H1 (cell line): ENCODE measurements at regions not wholly inside any gene's neighbourhood (a gene's known extent, or its start where the extent isn't known, plus 50 kb on each side); places are given as distances from the start of the nearest gene placed in this dataset.

Source experiments
- CTCF ChIA-PET: fragments of 300-600 bp; sonication (Branson Sonifier 250); formaldehyde crosslinking; loops from one replicate; lab custom pipeline; 2021; ENCODE audit not compliant: partially characterized antibody; lab: Charles Lee
- POLR2A ChIA-PET: fragments of 300-600 bp; sonication (Branson Sonifier 250); formaldehyde crosslinking; loops from one replicate; lab custom pipeline; 2021; ENCODE audit warnings: inconsistent platforms; ENCODE audit not compliant: partially characterized antibody; lab: Charles Lee
- DNase-seq, 2 experiments: peaks; one replicate each; pipeline versions ENCODE4 v3.0.0 to v3.0.0-alpha.2; 2010 to 2022; ENCODE audit warnings: low spot score in 2 of 2, low read depth in 1 of 2, mixed read lengths in 1 of 2
- FAIRE-seq: peaks from 2 replicates; lab custom pipeline; 2011; peaks lifted over from hg19 to GRCh38; lab: Jason Lieb, UNC
- H2AFZ ChIP-seq: 2 replicates; pipeline ENCODE4 v1.8.1; 2012; ENCODE audit warnings: low read length, inconsistent platforms
- H2AK5ac ChIP-seq: 2 replicates; pipeline ENCODE4 v1.6.1; 2013; ENCODE audit warnings: low read depth, low read length
- H2BK120ac ChIP-seq: replicated peaks from 2 replicates; pipeline ENCODE3; 2013; ENCODE audit warnings: low read depth, low read length, inconsistent platforms
- H2BK12ac ChIP-seq: 2 replicates; pipeline ENCODE4 v1.6.1; 2013; ENCODE audit warnings: low read depth, low read length
- H2BK15ac ChIP-seq: 2 replicates; pipeline ENCODE4 v1.6.1; 2013; ENCODE audit warnings: low read length
- H2BK20ac ChIP-seq: 2 replicates; pipeline ENCODE4 v1.6.1; 2013; ENCODE audit warnings: low read length
- H2BK5ac ChIP-seq: 2 replicates; pipeline ENCODE4 v1.6.1; 2013; ENCODE audit warnings: low read depth, low read length
- H3K14ac ChIP-seq: 2 replicates; pipeline ENCODE4 v1.6.1; 2013; ENCODE audit warnings: inconsistent platforms; ENCODE audit not compliant: insufficient read length
- H3K18ac ChIP-seq: 2 replicates; pipeline ENCODE4 v1.6.1; 2013; ENCODE audit warnings: low read length; ENCODE audit errors: extremely low read depth
- H3K23ac ChIP-seq: 2 replicates; pipeline ENCODE4 v1.6.1; 2013; ENCODE audit warnings: inconsistent platforms; ENCODE audit not compliant: insufficient read length
- H3K23me2 ChIP-seq: 2 replicates; pipeline ENCODE4 v1.6.1; 2013; ENCODE audit warnings: low read depth, low read length
- H3K27ac ChIP-seq: 2 replicates; pipeline ENCODE4 v1.6.1; 2011; ENCODE audit warnings: low read depth, low read length, inconsistent platforms
- H3K27me3 ChIP-seq, 4 experiments: replicated peaks in 1 of 4; 1 replicate in 1 of 4; 2 replicates in 3 of 4; pipeline versions ENCODE4 v1.6.1 to v1.8.1; 2011 to 2013; ENCODE audit warnings: low read length in 3 of 4, mild to moderate bottlenecking in 3 of 4, inconsistent platforms in 2 of 4, mixed read lengths in 2 of 4, moderate library complexity in 1 of 4; ENCODE audit not compliant: control insufficient read depth in 3 of 4, insufficient read depth in 3 of 4; ENCODE audit errors: extremely low read depth in 1 of 4
- H3K36me3 ChIP-seq, 4 experiments: 2 replicates each; pipeline versions ENCODE4 v1.6.1 to v1.8.1; 2011 to 2013; ENCODE audit warnings: mild to moderate bottlenecking in 4 of 4, low read length in 3 of 4, moderate library complexity in 2 of 4, control low read depth in 1 of 4, inconsistent platforms in 1 of 4; ENCODE audit not compliant: insufficient read depth in 4 of 4, control insufficient read depth in 2 of 4
- H3K4ac ChIP-seq: replicated peaks from 2 replicates; pipeline ENCODE3; 2013; ENCODE audit warnings: low read length, low read depth, mixed read lengths, inconsistent platforms; ENCODE audit not compliant: insufficient read length
- H3K4me1 ChIP-seq, 4 experiments: replicated peaks in 1 of 4; 1 replicate in 1 of 4; 2 replicates in 3 of 4; pipeline versions ENCODE4 v1.6.1 to v1.8.1; 2011 to 2013; ENCODE audit warnings: low read length in 3 of 4, inconsistent platforms in 2 of 4, mixed read lengths in 1 of 4; ENCODE audit not compliant: insufficient read depth in 4 of 4, control insufficient read depth in 3 of 4
- H3K4me2 ChIP-seq, 2 experiments: 2 replicates each; pipeline versions ENCODE4 v1.6.1 to v1.8.1; 2011 to 2013; ENCODE audit warnings: low read depth in 2 of 2, low read length in 2 of 2, control low read depth in 1 of 2, inconsistent platforms in 1 of 2, mild to moderate bottlenecking in 1 of 2; ENCODE audit not compliant: insufficient read depth in 1 of 2
- H3K4me3 ChIP-seq, 4 experiments: fragments of 200-600, 300-600 bp in 1 of 4; sonication (generic), shearing (Covaris generic), sonication (Bioruptor Twin) in 1 of 4; 2 replicates each; pipeline versions ENCODE4 v1.5.1 to v1.8.1; 2011 to 2016; ENCODE audit warnings: low read length in 4 of 4, low read depth in 3 of 4, control low read depth in 2 of 4, inconsistent platforms in 2 of 4, mild to moderate bottlenecking in 2 of 4, mixed read lengths in 1 of 4, moderate library complexity in 1 of 4; ENCODE audit not compliant: insufficient read depth in 2 of 4; ENCODE audit errors: extremely low read depth in 1 of 4
- H3K56ac ChIP-seq: replicated peaks from 2 replicates; pipeline ENCODE3; 2013; ENCODE audit warnings: low read depth, mild to moderate bottlenecking, mixed read lengths, low read length, inconsistent platforms; ENCODE audit not compliant: insufficient read length
- H3K79me1 ChIP-seq: 2 replicates; pipeline ENCODE4 v1.6.1; 2013; ENCODE audit warnings: low read depth, low read length, control low read depth
- H3K79me2 ChIP-seq, 2 experiments: 2 replicates each; pipeline versions ENCODE4 v1.6.1 to v1.8.1; 2012 to 2013; ENCODE audit warnings: low read length in 2 of 2, mild to moderate bottlenecking in 2 of 2, inconsistent platforms in 1 of 2; ENCODE audit not compliant: insufficient read depth in 2 of 2, control insufficient read depth in 1 of 2
- H3K9ac ChIP-seq, 4 experiments: replicated peaks in 1 of 4; 1 replicate in 1 of 4; 2 replicates in 3 of 4; pipeline versions ENCODE4 v1.6.1 to v1.8.1; 2011 to 2013; ENCODE audit warnings: low read depth in 3 of 4, low read length in 3 of 4, control low read depth in 2 of 4, mild to moderate bottlenecking in 2 of 4, moderate library complexity in 2 of 4, inconsistent platforms in 1 of 4; ENCODE audit errors: extremely low read depth in 1 of 4
- H3K9me3 ChIP-seq, 2 experiments: 2 replicates each; pipeline versions ENCODE4 v1.6.1 to v1.8.1; 2012 to 2013; ENCODE audit warnings: mild to moderate bottlenecking in 2 of 2, moderate library complexity in 2 of 2, control low read depth in 1 of 2, inconsistent platforms in 1 of 2, low read depth in 1 of 2, low read length in 1 of 2, mixed read lengths in 1 of 2; ENCODE audit not compliant: insufficient read depth in 2 of 2
- H4K20me1 ChIP-seq, 2 experiments: replicated peaks in 1 of 2; 2 replicates each; pipeline versions ENCODE3 to v1.8.1; 2011 to 2013; ENCODE audit warnings: inconsistent platforms in 2 of 2, low read length in 2 of 2, mild to moderate bottlenecking in 1 of 2; ENCODE audit not compliant: insufficient read depth in 2 of 2, control insufficient read depth in 1 of 2
- H4K5ac ChIP-seq: 2 replicates; pipeline ENCODE4 v1.6.1; 2013; ENCODE audit warnings: low read length, low read depth, mixed read lengths, inconsistent platforms; ENCODE audit not compliant: insufficient read length
- H4K8ac ChIP-seq: 2 replicates; pipeline ENCODE4 v1.8.0; 2013; ENCODE audit warnings: mild to moderate bottlenecking, moderate library complexity, low read length, inconsistent platforms; ENCODE audit not compliant: insufficient read depth; ENCODE audit errors: extremely low read depth
- H4K91ac ChIP-seq: replicated peaks from 2 replicates; pipeline ENCODE3; 2013; ENCODE audit warnings: low read length, mixed read lengths, inconsistent platforms; ENCODE audit not compliant: insufficient read length
- BRCA1 ChIP-seq: IDR thresholded peaks from 2 replicates; pipeline ENCODE4 v1.6.1; 2012; ENCODE audit warnings: low read depth, low read length, improper control_type of control experiment
- CHD1 ChIP-seq: IDR thresholded peaks from 2 replicates; pipeline ENCODE4 v1.6.1; 2012; ENCODE audit warnings: low read depth, low read length, improper control_type of control experiment
- EP300 ChIP-seq, 2 experiments: IDR thresholded peaks; 1 replicate in 1 of 2; 2 replicates in 1 of 2; pipeline ENCODE4 v1.6.1; 2011 to 2012; ENCODE audit warnings: low read depth in 2 of 2, low read length in 2 of 2, mild to moderate bottlenecking in 2 of 2, borderline replicate concordance in 1 of 2, inconsistent platforms in 1 of 2, moderate library complexity in 1 of 2
- EZH2 ChIP-seq: fragments of 200-600 bp; sonication (generic); IDR thresholded peaks from 2 replicates; pipeline ENCODE4 v1.7.1; 2012; ENCODE audit warnings: low read depth, mild to moderate bottlenecking, moderate library complexity, low read length, inconsistent platforms; ENCODE audit not compliant: severe bottlenecking
- GABPA ChIP-seq: IDR thresholded peaks from 2 replicates; pipeline ENCODE4 v1.6.1; 2011; ENCODE audit warnings: mild to moderate bottlenecking, low read length, moderate library complexity, borderline replicate concordance; ENCODE audit not compliant: insufficient read depth
- POLR2A ChIP-seq, 2 experiments: IDR thresholded peaks; 1 replicate in 1 of 2; 2 replicates in 1 of 2; pipeline ENCODE4 v1.6.1; 2011; ENCODE audit warnings: low read depth in 2 of 2, low read length in 2 of 2, mild to moderate bottlenecking in 2 of 2; ENCODE audit errors: control extremely low read depth in 1 of 2
- RBBP5 ChIP-seq: IDR thresholded peaks from 2 replicates; pipeline ENCODE4 v1.7.1; 2012; ENCODE audit warnings: low read depth, mild to moderate bottlenecking, inconsistent platforms, low read length, moderate library complexity, borderline replicate concordance
- RNF2 ChIP-seq: fragments of 200-900, 300-1000 bp; sonication (generic); IDR thresholded peaks from 2 replicates; pipeline ENCODE4 v1.7.1; 2016; ENCODE audit warnings: borderline replicate concordance, low read depth, mild to moderate bottlenecking, antibody characterized with exemption, low read length; ENCODE audit not compliant: poor library complexity, severe bottlenecking; ENCODE audit errors: missing control alignments
- SIX5 ChIP-seq: IDR thresholded peaks from 2 replicates; pipeline ENCODE4 v1.6.1; 2011; ENCODE audit warnings: mild to moderate bottlenecking, low read depth, low read length
- WGBS, 2 experiments: shearing (Covaris generic) in 1 of 2; methylation state at CpG; one replicate each; pipeline versions ENCODE4 v1.1.6 to v1.1.7; 2013 to 2015; ENCODE audit warnings: low lambda C conversion rate in 2 of 2, mixed read lengths in 2 of 2, inconsistent platforms in 1 of 2, low coverage in 1 of 2, missing lambda C conversion rate in 1 of 2; ENCODE audit not compliant: insufficient replicate concordance in 2 of 2, insufficient coverage in 1 of 2, insufficient read length in 1 of 2; ENCODE audit errors: extremely low coverage in 1 of 2, missing lambda C conversion rate in 1 of 2; 5-methylcytosine and 5-hydroxymethylcytosine counted together
- TF ChIP-seq, protein P1 (sequence below): IDR thresholded peaks from 2 replicates; pipeline ENCODE4 v1.6.1; 2012; ENCODE audit warnings: inconsistent platforms
- TF ChIP-seq, protein P2 (sequence below): IDR thresholded peaks from 2 replicates; pipeline ENCODE4 v1.6.1; 2012; ENCODE audit warnings: low read length, inconsistent platforms

DNA sequence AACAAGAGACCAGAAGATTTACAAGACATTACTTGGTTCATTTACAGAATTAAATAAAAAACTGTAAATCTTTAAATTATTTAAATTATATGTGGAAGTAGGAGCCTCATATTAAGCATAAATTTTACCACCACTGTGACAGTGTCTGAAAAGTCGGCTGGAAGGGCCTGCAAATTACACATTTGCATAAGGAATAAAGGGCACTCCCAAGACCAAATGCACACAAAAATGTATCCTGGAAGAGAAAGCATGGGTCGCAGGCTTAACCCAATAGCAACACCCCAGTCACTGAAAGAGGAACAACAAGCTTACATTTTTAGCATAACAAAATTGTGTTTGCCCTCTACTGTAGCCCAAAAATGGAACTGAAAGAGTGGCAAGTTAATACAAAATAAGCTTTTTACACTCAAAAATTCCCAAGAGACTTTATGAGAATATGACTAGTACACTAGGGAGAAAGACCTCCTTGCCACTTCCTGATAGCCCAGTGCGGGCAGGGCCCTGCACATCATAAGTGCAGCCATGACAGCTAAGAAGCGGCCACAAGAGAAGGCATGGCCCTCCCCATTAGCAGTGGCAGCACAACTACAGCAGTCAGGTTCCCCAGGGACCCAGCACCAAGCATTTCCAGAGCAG is 482.0 kb downstream of the DTWD2 start:
- Histone ChIP-seq H3K18ac (no peak overlapping the region), H2AFZ (no peak overlapping the region), H3K79me2 (no peaks in the 10 kb centered on the region), H3K4me3 (no peak overlapping the region), H4K91ac (no peak overlapping the region), H3K4ac (no peak overlapping the region), H2BK12ac (no peak overlapping the region), H2AK5ac (no peak overlapping the region), H3K4me2 (no peak overlapping the region), H3K79me1 (no peaks in the 10 kb centered on the region), H4K5ac (no peak overlapping the region), H2BK120ac (no peak overlapping the region), H3K27me3 (no peaks in the 10 kb centered on the region), H3K4me1 (no peaks in the 10 kb centered on the region), H2BK20ac (no peak overlapping the region), H4K8ac (no peak overlapping the region), H2BK15ac (no peak overlapping the region), H3K56ac (no peak overlapping the region), H3K9me3 (peaks cover 9 to 12% of the 10 kb centered on the region in 2 experiments), H3K36me3 (no peaks in the 10 kb centered on the region; a peak in 1 of 8 replicates), H2BK5ac (no peak overlapping the region), H3K27ac (no peak overlapping the region), H4K20me1 (no peaks in the 10 kb centered on the region), H3K9ac (no peak overlapping the region), H3K23ac (no peak overlapping the region), H3K23me2 (no peaks in the 10 kb centered on the region), H3K14ac (no peak overlapping the region)
- POLR2A ChIA-PET = no interaction called here
- CTCF ChIA-PET = interaction anchor here (0.6 kb wide), 1 partner anchor 165 kb away, joined by 3 read pairs; no protein-coding TSS in a partner anchor
- DNase-seq (no peak), FAIRE-seq (no peak)
- 95% methylated on average over 4 of the region's 4 CpGs; no CpG with 5 or more reads in 1 of the 2 experiments for WGBS, 2 experiments
- TF ChIP-seq EP300 (IDR thresholded peaks at IDR 0.05; ENCODE audit: borderline replicate concordance in 1 of 2, low read depth in 2 of 2, low read length in 2 of 2) (no peak), EZH2 (no peak), CHD1 (no peak), SIX5 (no peak), POLR2A (IDR thresholded peaks at IDR 0.05; ENCODE audit: control extremely low read depth in 1 of 2, low read depth in 2 of 2, low read length in 2 of 2) (no peak), BRCA1 (no peak), RBBP5 (no peak), RNF2 (no peak), GABPA (no peak)
- TF ChIP-seq, protein P1, sequence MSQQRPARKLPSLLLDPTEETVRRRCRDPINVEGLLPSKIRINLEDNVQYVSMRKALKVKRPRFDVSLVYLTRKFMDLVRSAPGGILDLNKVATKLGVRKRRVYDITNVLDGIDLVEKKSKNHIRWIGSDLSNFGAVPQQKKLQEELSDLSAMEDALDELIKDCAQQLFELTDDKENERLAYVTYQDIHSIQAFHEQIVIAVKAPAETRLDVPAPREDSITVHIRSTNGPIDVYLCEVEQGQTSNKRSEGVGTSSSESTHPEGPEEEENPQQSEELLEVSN = no peak
- TF ChIP-seq, protein P2, sequence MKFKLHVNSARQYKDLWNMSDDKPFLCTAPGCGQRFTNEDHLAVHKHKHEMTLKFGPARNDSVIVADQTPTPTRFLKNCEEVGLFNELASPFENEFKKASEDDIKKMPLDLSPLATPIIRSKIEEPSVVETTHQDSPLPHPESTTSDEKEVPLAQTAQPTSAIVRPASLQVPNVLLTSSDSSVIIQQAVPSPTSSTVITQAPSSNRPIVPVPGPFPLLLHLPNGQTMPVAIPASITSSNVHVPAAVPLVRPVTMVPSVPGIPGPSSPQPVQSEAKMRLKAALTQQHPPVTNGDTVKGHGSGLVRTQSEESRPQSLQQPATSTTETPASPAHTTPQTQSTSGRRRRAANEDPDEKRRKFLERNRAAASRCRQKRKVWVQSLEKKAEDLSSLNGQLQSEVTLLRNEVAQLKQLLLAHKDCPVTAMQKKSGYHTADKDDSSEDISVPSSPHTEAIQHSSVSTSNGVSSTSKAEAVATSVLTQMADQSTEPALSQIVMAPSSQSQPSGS = no peak
